ENCODE measurements at regions not wholly inside any gene's neighbourhood (a gene's known extent, or its start where the extent isn't known, plus 50 kb on each side); places are given as distances from the start of the nearest gene placed in this dataset.
"Not testable (repeated sequence)": the region's sequence is repeated elsewhere in the genome, so short reads cannot be mapped to it uniquely, and the experiment has no call there.

DNA sequence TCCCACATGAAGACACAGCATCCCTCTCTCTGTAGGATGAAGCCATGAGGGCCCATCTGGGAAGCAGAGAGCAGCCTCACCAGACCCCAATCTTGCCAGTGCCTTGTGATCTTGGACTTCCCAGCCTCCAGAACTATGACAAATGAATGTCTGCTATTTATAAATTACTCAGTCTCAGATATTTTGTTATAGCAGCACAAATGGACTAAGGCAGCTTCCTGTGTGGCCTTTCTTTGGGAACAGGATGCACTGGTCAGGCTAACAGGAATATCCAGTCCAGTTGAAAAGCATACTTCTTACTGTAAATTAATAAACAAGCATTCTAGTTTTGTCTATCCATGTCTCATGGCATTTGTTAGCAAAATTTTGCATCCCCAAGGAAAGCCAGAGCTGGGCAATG, 134.1 kb upstream of the ETV3 start:
- no peak for DNase-seq (ENCODE audit: low read depth, low spot score)
- peaks cover 4% of the 10 kb centered on the region; the same call in 1 of the 2 replicates for H3K4me1 ChIP-seq (ENCODE audit: control insufficient read depth, insufficient read depth, low read length)
- no peaks in the 10 kb centered on the region for H3K36me3 ChIP-seq (ENCODE audit: control insufficient read depth, insufficient read depth, low read length)
- no peaks in the 10 kb centered on the region for H3K9me3 ChIP-seq (ENCODE audit: control insufficient read depth, insufficient read depth, low read length)
- no peak overlapping the region for H3K4me3 ChIP-seq (ENCODE audit: low read length)
- H3K27me3 ChIP-seq (ENCODE audit: control insufficient read depth, insufficient read depth, low read length): peaks cover 2% of the 10 kb centered on the region; the same call in 1 of the 2 replicates
- H3K27ac ChIP-seq (ENCODE audit: low read length): no peak overlapping the region

DNA sequence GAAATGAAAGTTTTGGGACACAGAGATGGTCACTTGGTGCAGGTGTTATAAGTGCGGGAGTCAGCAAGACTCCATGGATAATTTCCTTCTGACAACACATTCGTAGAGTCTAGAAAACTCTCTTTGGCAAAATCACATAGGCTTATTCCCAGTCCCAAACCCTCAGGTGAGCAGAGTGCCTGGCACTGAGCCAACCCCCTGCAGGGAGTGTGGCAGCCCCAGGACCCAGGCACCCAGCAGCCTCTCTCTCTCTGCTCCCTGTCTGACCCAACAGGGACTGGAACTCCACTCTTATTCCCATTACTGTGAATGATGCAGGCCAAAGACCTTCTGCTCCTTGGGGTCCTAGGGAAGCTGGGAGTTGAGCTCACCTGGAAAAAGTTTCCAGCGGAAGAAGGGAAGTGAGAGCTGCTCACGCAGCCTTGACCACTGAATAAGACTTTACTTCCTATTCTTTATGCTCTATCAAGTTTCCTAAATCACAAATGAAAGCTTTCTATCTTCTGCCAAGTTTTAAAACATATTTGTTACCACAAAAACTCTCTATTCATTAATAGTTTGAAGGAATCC, 132.6 kb upstream of the ETV3 start:
- no CpG with 5 or more reads among the region's 4 CpGs for WGBS (ENCODE audit: insufficient coverage, insufficient read length)
- no peaks in the 10 kb centered on the region for H3K36me3 ChIP-seq (ENCODE audit: control insufficient read depth, insufficient read depth, low read length)
- no peaks in the 10 kb centered on the region for H3K9me3 ChIP-seq (ENCODE audit: control insufficient read depth, insufficient read depth, low read length)
- no peak for DNase-seq (ENCODE audit: low read depth, low spot score)
- peaks cover 2% of the 10 kb centered on the region; the same call in 1 of the 2 replicates for H3K27me3 ChIP-seq (ENCODE audit: control insufficient read depth, insufficient read depth, low read length)
- no peak overlapping the region for H3K27ac ChIP-seq (ENCODE audit: low read length)
- H3K4me3 ChIP-seq (ENCODE audit: low read length): no peak overlapping the region
- peaks cover 4% of the 10 kb centered on the region; the same call in 1 of the 2 replicates for H3K4me1 ChIP-seq (ENCODE audit: control insufficient read depth, insufficient read depth, low read length)

DNA sequence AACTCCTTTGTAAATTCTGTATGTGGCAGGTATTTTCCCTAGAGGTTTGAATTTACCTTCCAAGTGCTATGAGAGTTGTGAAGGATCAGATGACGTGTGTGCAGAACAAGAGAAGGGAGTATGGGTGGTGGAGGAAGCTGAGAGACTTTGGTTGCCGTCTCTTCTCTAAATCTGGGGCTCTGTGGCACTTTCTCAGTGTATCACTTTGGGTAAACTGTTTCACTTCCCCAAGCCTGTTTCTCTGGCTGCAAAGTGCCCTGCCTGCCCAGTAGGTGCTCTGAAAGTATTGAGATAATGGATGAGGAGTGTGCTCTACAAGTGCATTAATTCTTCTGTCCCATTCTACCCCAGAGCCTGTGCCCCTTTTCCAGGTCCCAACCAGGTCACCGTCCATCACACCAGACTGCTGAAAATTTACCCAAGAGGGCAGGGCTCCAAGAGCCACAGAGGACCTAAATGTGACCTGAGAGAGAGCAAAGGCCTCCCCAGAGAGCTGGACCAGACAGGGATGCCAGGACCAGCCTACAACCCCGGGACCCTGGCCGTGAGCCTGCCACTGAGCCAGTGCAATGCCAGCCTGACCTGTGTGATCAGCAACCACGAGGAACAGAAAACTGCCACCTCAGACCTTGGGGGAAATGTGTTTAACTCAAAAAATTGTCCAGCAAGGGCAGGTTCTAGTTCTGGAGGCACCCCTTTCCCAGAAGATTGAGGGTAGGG, 131.6 kb upstream of the ETV3 start:
- no CpG with 5 or more reads among the region's 6 CpGs for WGBS (ENCODE audit: insufficient coverage, insufficient read length)
- peaks cover 4% of the 10 kb centered on the region; the same call in 1 of the 2 replicates for H3K4me1 ChIP-seq (ENCODE audit: control insufficient read depth, insufficient read depth, low read length)
- no peak overlapping the region for H3K4me3 ChIP-seq (ENCODE audit: low read length)
- H3K27ac ChIP-seq (ENCODE audit: low read length): no peak overlapping the region
- H3K27me3 ChIP-seq (ENCODE audit: control insufficient read depth, insufficient read depth, low read length): peaks cover 2% of the 10 kb centered on the region; the same call in 1 of the 2 replicates
- no peak for DNase-seq (ENCODE audit: low read depth, low spot score)
- H3K36me3 ChIP-seq (ENCODE audit: control insufficient read depth, insufficient read depth, low read length): no peaks in the 10 kb centered on the region
- no peaks in the 10 kb centered on the region for H3K9me3 ChIP-seq (ENCODE audit: control insufficient read depth, insufficient read depth, low read length)

DNA sequence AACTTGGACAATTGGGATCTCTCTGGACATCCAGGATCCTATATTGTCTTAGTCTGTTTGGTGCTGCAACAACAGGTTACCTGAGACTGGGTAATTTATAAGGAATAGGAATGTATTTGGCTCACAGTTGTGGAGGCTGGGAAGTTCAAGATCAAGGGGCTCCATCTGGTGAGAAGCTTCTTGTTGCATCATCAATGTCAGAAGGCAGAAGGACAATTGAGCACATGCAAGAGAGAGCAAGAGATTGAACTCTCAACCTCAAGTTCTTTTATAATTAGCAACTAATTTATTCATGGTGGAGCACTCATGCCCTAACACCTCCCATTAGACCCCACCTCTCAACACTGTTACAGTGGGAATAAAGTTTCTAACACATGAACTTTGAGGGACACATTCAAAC, 124.7 kb upstream of the ETV3 start:
- no peaks in the 10 kb centered on the region for H3K9me3 ChIP-seq (ENCODE audit: control insufficient read depth, insufficient read depth, low read length)
- no peaks in the 10 kb centered on the region for H3K27me3 ChIP-seq (ENCODE audit: control insufficient read depth, insufficient read depth, low read length)
- H3K27ac ChIP-seq (ENCODE audit: low read length): no peak overlapping the region
- H3K4me1 ChIP-seq (ENCODE audit: control insufficient read depth, insufficient read depth, low read length): no peaks in the 10 kb centered on the region
- no peak overlapping the region for H3K4me3 ChIP-seq (ENCODE audit: low read length)
- no peaks in the 10 kb centered on the region for H3K36me3 ChIP-seq (ENCODE audit: control insufficient read depth, insufficient read depth, low read length)
- DNase-seq (ENCODE audit: low read depth, low spot score): no peak

DNA sequence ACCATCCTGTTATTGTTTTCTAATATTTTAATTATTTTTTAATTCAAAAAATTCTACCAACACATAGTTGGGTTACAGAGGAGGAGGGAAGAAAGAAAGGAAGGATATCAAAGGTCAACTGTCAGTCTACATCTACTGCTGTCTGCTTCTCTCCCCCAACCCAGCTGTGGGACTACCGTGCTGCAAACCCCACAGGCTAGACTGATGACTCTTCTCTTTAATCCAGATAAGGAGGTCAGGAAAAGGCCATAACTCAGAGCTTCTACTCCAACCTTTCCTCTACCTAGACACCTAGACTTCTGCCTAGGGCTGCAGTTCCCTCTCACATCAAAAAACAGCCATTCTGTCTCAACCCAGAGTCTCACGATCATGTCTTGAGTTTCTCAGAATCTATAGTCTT, 124.2 kb upstream of the ETV3 start:
- Histone ChIP-seq H3K36me3 (ENCODE audit: control insufficient read depth, insufficient read depth, low read length) (no peaks in the 10 kb centered on the region), H3K4me3 (ENCODE audit: low read length) (no peak overlapping the region), H3K4me1 (ENCODE audit: control insufficient read depth, insufficient read depth, low read length) (no peaks in the 10 kb centered on the region), H3K27ac (ENCODE audit: low read length) (no peak overlapping the region), H3K27me3 (ENCODE audit: control insufficient read depth, insufficient read depth, low read length) (no peaks in the 10 kb centered on the region), H3K9me3 (ENCODE audit: control insufficient read depth, insufficient read depth, low read length) (no peaks in the 10 kb centered on the region)
- no peak for DNase-seq (ENCODE audit: low read depth, low spot score)
- WGBS (ENCODE audit: insufficient coverage, insufficient read length): no CpG with 5 or more reads among the region's 2 CpGs

DNA sequence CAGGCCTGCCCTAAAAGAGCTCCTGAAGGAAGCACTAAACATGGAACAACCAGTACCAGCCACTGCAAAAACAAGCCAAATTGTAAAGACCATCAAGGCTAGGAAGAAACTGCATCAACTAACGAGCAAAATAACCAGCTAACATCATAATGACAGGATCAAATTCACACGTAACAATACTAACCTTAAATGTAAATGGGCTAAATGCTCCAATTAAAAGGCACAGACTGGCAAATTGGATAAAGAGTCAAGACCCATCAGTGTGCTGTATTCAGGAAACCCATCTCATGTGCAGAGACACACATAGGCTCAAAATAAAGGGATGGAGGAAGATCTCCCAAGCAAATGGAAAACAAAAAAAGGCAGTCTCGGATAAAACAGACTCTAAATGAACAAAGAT, 117.7 kb upstream of the ETV3 start:
- H3K36me3 ChIP-seq (ENCODE audit: control insufficient read depth, insufficient read depth, low read length); H3K9me3 ChIP-seq (ENCODE audit: control insufficient read depth, insufficient read depth, low read length); H3K4me1 ChIP-seq (ENCODE audit: control insufficient read depth, insufficient read depth, low read length); H3K27me3 ChIP-seq (ENCODE audit: control insufficient read depth, insufficient read depth, low read length); DNase-seq (ENCODE audit: low read depth, low spot score); H3K27ac ChIP-seq (ENCODE audit: low read length); H3K4me3 ChIP-seq (ENCODE audit: low read length): not testable (repeated sequence)
- no CpG with 5 or more reads among the region's 3 CpGs for WGBS (ENCODE audit: insufficient coverage, insufficient read length)

DNA sequence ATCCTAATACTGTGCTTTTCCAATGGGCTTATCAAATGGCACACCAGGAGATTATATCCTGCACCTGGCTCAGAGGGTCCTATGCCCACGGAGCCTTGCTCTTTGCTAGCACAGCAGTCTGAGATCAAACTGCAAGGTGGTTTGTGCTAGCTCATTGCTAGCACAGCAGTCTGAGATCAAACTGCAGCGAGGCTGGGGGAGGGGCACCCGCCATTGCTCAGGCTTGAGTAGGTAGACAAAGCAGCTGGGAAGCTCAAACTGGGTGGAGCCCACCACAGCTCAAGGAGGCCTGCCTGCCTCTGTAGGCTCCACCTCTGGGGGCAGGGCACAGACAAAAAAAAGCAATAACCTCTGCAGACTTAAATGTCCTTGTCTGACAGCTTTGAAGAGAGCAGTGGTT, 116.0 kb upstream of the ETV3 start:
- not testable (repeated sequence) for H3K9me3 ChIP-seq (ENCODE audit: control insufficient read depth, insufficient read depth, low read length); H3K27me3 ChIP-seq (ENCODE audit: control insufficient read depth, insufficient read depth, low read length); H3K27ac ChIP-seq (ENCODE audit: low read length); DNase-seq (ENCODE audit: low read depth, low spot score); H3K4me3 ChIP-seq (ENCODE audit: low read length); H3K36me3 ChIP-seq (ENCODE audit: control insufficient read depth, insufficient read depth, low read length); H3K4me1 ChIP-seq (ENCODE audit: control insufficient read depth, insufficient read depth, low read length)
- WGBS (ENCODE audit: insufficient coverage, insufficient read length): no CpG with 5 or more reads among the region's 3 CpGs

DNA sequence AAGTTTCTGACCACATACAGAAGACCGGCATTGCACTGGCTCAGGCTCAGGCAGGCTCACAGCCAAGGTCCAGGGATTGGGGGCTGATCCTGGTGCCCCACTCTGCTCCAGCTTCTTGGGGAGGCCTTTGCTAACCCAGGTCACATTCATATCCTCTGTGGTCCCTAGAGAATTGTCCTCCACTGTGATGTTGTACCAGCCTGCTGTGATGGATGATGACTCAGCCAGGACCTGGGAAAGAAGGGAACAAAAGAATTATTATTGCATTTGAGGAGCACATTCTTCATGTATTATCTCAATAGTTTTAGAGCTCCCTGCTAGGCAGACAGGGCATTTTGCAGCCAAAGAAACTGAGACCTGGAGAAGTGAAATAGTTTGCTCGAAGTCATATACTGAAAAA, 114.3 kb upstream of the ETV3 start:
- no CpG with 5 or more reads among the region's 2 CpGs for WGBS (ENCODE audit: insufficient coverage, insufficient read length)

DNA sequence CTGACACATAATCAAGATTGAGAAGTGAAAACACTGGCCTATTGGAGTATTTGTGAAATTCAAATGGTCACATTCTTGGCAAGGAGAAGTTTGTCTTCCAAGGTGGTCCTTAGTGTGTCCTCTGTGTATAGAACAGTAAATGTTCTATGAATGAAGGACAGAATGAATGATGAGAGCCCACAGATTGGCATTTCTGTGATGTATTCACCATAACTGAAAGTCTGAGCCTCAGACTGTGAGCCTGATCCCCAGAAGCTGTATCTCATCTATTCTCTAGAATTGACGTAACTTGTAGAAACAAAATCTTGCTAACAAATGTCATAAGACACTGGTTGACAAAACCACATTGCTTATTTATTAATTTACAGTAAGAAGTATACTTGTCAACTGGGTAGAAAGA, 111.5 kb upstream of the ETV3 start:
- WGBS (ENCODE audit: insufficient coverage, insufficient read length): no CpG with 5 or more reads among the region's 1 CpG

More for the DNA sequence above, 114.3 kb upstream of the ETV3 start:
- no peaks in the 10 kb centered on the region for H3K27me3 ChIP-seq (ENCODE audit: control insufficient read depth, insufficient read depth, low read length)
- no peaks in the 10 kb centered on the region for H3K4me1 ChIP-seq (ENCODE audit: control insufficient read depth, insufficient read depth, low read length)
- H3K9me3 ChIP-seq (ENCODE audit: control insufficient read depth, insufficient read depth, low read length): no peaks in the 10 kb centered on the region
- H3K27ac ChIP-seq (ENCODE audit: low read length): no peak overlapping the region
- no peaks in the 10 kb centered on the region for H3K36me3 ChIP-seq (ENCODE audit: control insufficient read depth, insufficient read depth, low read length)
- no peak overlapping the region for H3K4me3 ChIP-seq (ENCODE audit: low read length)
- no peak for DNase-seq (ENCODE audit: low read depth, low spot score)

DNA sequence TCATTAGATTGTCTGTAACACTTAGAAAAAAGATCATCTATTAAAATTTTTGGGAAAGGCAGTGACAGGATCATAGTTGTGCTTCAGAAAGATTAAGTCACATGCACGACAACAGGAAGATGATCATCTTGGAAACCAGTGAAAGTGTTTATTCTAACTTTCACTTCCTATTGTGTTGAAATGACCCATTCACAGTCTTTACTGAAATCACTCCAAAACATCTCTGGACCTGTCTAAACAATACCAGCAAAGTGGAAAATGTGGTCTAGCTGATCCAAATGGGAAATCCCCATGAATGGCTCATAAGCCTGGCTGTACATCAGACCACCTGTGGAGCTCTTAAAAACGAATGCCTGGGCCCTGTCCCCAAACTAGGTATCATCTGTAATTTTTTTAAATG, 111.1 kb upstream of the ETV3 start:
- Histone ChIP-seq H3K9me3 (ENCODE audit: control insufficient read depth, insufficient read depth, low read length) (no peaks in the 10 kb centered on the region), H3K4me3 (ENCODE audit: low read length) (no peak overlapping the region), H3K36me3 (ENCODE audit: control insufficient read depth, insufficient read depth, low read length) (no peaks in the 10 kb centered on the region), H3K27ac (ENCODE audit: low read length) (no peak overlapping the region), H3K4me1 (ENCODE audit: control insufficient read depth, insufficient read depth, low read length) (no peaks in the 10 kb centered on the region), H3K27me3 (ENCODE audit: control insufficient read depth, insufficient read depth, low read length) (no peaks in the 10 kb centered on the region)
- WGBS (ENCODE audit: insufficient coverage, insufficient read length): no CpG with 5 or more reads among the region's 2 CpGs
- no peak for DNase-seq (ENCODE audit: low read depth, low spot score)

More for the DNA sequence above, 111.5 kb upstream of the ETV3 start:
- Histone ChIP-seq H3K36me3 (ENCODE audit: control insufficient read depth, insufficient read depth, low read length) (no peaks in the 10 kb centered on the region), H3K9me3 (ENCODE audit: control insufficient read depth, insufficient read depth, low read length) (no peaks in the 10 kb centered on the region), H3K4me3 (ENCODE audit: low read length) (no peak overlapping the region), H3K27me3 (ENCODE audit: control insufficient read depth, insufficient read depth, low read length) (no peaks in the 10 kb centered on the region), H3K4me1 (ENCODE audit: control insufficient read depth, insufficient read depth, low read length) (no peaks in the 10 kb centered on the region), H3K27ac (ENCODE audit: low read length) (no peak overlapping the region)
- DNase-seq (ENCODE audit: low read depth, low spot score): no peak

DNA sequence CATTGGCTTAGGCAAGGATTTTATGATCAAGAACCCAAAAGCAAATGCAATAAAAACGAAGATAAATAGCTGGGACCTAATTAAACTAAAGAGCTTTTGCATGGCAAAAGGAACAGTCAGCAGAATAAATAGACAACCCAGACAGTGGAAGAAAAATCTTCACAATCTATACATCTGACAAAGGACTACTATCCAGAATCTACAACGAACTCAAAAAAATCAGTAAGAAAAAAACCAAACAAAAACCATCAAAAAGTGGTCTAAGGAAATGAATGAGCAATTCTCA, 109.5 kb upstream of the ETV3 start:
- not testable (repeated sequence) for H3K27ac ChIP-seq (ENCODE audit: low read length); H3K36me3 ChIP-seq (ENCODE audit: control insufficient read depth, insufficient read depth, low read length); H3K4me1 ChIP-seq (ENCODE audit: control insufficient read depth, insufficient read depth, low read length); H3K27me3 ChIP-seq (ENCODE audit: control insufficient read depth, insufficient read depth, low read length); DNase-seq (ENCODE audit: low read depth, low spot score); H3K4me3 ChIP-seq (ENCODE audit: low read length); H3K9me3 ChIP-seq (ENCODE audit: control insufficient read depth, insufficient read depth, low read length)
- no CpG with 5 or more reads among the region's 2 CpGs for WGBS (ENCODE audit: insufficient coverage, insufficient read length)

All from iPS DF 6.9 (cell line).